ENCODE measurements at regions not wholly inside any gene's neighbourhood (a gene's known extent, or its start where the extent isn't known, plus 50 kb on each side); places are given as distances from the start of the nearest gene placed in this dataset.

- ChIA-PET POLR2A (no interaction called here), CTCF (interaction anchor here (0.6 kb wide), 2 partner anchors 149 to 652 kb away, joined by 3 to 4 read pairs; no protein-coding TSS in a partner anchor)
- TF ChIP-seq CTBP1 (IDR thresholded peaks at IDR 0.05; ENCODE audit: borderline replicate concordance) (no peak), PKNOX1 (IDR thresholded peaks at IDR 0.05) (no peak), TARDBP (IDR thresholded peaks at IDR 0.05) (no peak), FOXM1 (IDR thresholded peaks at IDR 0.05; ENCODE audit: borderline replicate concordance) (no peak), LEF1 (IDR thresholded peaks at IDR 0.05; ENCODE audit: borderline replicate concordance) (no peak), NFRKB (IDR thresholded peaks at IDR 0.05) (no peak), ZNF384 (IDR thresholded peaks at IDR 0.05) (no peak), L3MBTL2 (conservative IDR thresholded peaks at IDR 0.05) (no peak)
- DNase-seq (ENCODE audit: extremely low spot score): no peak
These were observed 260.9 kb downstream of the BMP4 start for GRCh38 chr14:53695692-53696214.

DNA sequence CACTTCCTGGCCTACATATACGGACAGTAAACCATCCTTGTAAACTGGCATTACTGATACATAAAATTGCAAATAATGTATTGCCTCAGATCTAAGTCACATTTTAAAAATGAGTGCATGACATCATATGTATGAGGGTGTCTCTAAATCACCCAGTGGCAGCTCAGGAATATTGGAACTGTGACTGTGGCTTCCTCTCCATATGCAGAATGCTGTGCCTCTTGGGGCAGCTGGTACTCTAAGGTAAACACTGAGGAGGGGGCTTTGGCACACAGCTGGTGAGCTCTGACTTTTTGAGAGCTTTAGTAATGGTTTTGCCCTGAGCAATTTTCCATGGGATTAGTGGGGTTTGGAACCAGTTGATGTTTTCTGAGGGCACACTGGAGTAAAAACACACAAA is 263.7 kb downstream of the BMP4 start:
- POLR2A ChIA-PET: no interaction called here
- no peak for DNase-seq (ENCODE audit: extremely low spot score)
- CTCF ChIA-PET: no interaction called here
- TF ChIP-seq FOXA1 (IDR thresholded peaks at IDR 0.05) (no peak), TARDBP (IDR thresholded peaks at IDR 0.05) (no peak), LEF1 (IDR thresholded peaks at IDR 0.05; ENCODE audit: borderline replicate concordance) (no peak), FOXK2 (IDR thresholded peaks at IDR 0.05) (no peak), SUZ12 (IDR thresholded peaks at IDR 0.05) (no peak), BHLHE40 (IDR thresholded peaks at IDR 0.05; ENCODE audit: borderline replicate concordance) (no peak), HDGF (IDR thresholded peaks at IDR 0.05; ENCODE audit: borderline replicate concordance) (no peak), NFRKB (IDR thresholded peaks at IDR 0.05) (no peak), ELF4 (IDR thresholded peaks at IDR 0.05) (no peak)

DNA sequence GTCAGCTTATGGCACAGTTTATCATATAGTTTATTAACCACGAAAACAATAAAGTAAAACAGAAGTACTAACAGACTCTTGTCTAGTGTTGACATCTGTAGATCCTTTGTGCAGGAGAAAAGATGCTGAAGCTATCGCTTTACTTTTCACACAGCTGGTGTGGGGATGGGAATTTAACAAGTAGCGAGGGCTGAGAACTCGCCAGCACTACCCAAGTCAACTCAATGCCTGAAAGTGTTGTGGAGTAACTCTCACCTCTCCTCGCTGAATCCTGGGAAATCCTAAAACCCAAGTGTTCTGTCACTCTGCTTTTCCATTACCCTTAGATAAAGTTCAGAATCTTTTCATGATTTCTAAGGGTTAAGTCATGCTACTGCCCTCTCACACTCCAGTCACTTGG is 264.2 kb downstream of the BMP4 start:
- TF ChIP-seq NFRKB (IDR thresholded peaks at IDR 0.05) (no peak), SUZ12 (IDR thresholded peaks at IDR 0.05) (no peak), SP1 (IDR thresholded peaks at IDR 0.05) (no peak), FOXM1 (IDR thresholded peaks at IDR 0.05; ENCODE audit: borderline replicate concordance) (no peak), TARDBP (IDR thresholded peaks at IDR 0.05) (no peak), FOXK2 (IDR thresholded peaks at IDR 0.05) (no peak)
- ChIA-PET CTCF (no interaction called here), POLR2A (no interaction called here)
- no peak for DNase-seq (ENCODE audit: extremely low spot score)

DNA sequence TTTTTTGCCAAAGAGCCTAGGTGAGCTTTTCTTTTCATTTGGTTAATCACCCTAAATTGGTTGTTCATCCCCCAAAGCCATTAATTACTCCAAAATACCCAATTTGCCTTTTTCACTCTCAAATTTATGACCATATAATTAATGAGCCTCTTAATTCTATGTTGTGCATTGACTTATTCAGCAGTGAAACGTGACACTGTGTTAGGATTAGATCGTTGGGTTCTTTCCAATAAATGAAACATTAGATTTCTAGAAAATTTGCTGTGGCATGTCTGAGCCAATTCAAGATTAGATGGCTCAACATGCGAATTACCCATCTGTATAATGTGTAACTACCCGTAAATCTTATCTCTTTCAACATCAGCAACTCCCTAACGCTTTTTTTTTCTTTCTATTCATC is 273.4 kb downstream of the BMP4 start:
- ChIA-PET POLR2A (no interaction called here), CTCF (interaction anchor here (0.6 kb wide), 1 partner anchor 212 kb away, joined by 3 read pairs; no protein-coding TSS in a partner anchor)
- DNase-seq (ENCODE audit: extremely low spot score): no peak
- TF ChIP-seq FOXA1 (IDR thresholded peaks at IDR 0.05) (no peak), SP1 (IDR thresholded peaks at IDR 0.05) (no peak), FOXK2 (IDR thresholded peaks at IDR 0.05) (no peak), BHLHE40 (IDR thresholded peaks at IDR 0.05; ENCODE audit: borderline replicate concordance) (no peak), FOXM1 (IDR thresholded peaks at IDR 0.05; ENCODE audit: borderline replicate concordance) (no peak), SUZ12 (IDR thresholded peaks at IDR 0.05) (no peak), TARDBP (IDR thresholded peaks at IDR 0.05) (no peak), ELF4 (IDR thresholded peaks at IDR 0.05) (no peak), ZNF384 (IDR thresholded peaks at IDR 0.05) (no peak), LEF1 (IDR thresholded peaks at IDR 0.05; ENCODE audit: borderline replicate concordance) (no peak), L3MBTL2 (conservative IDR thresholded peaks at IDR 0.05) (no peak), ARNT (IDR thresholded peaks at IDR 0.05) (no peak), HDGF (IDR thresholded peaks at IDR 0.05; ENCODE audit: borderline replicate concordance) (no peak), CTBP1 (IDR thresholded peaks at IDR 0.05; ENCODE audit: borderline replicate concordance) (no peak), NFRKB (IDR thresholded peaks at IDR 0.05) (no peak)

DNA sequence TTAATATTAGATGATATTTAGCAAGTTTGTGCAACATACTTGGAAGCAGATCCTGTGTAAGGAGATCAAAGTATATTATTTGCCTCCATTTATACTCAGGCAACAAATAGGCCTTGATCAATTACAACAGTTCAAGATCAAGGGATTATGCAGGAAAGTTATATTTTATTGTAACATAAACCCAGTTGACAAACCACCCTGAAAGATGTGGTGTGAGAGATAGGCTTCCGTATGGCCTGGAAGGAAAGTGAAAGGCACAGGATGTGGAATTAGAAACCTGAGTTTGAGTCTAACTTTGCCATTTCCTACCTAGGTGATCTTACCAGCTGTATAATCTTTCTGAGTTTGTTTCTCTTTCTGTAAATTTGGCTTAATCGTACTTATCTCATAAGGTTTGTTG is 284.1 kb downstream of the BMP4 start:
- ChIA-PET CTCF (no interaction called here), POLR2A (no interaction called here)
- DNase-seq (ENCODE audit: extremely low spot score): no peak
- TF ChIP-seq TARDBP (IDR thresholded peaks at IDR 0.05) (no peak), FOXM1 (IDR thresholded peaks at IDR 0.05; ENCODE audit: borderline replicate concordance) (no peak)

DNA sequence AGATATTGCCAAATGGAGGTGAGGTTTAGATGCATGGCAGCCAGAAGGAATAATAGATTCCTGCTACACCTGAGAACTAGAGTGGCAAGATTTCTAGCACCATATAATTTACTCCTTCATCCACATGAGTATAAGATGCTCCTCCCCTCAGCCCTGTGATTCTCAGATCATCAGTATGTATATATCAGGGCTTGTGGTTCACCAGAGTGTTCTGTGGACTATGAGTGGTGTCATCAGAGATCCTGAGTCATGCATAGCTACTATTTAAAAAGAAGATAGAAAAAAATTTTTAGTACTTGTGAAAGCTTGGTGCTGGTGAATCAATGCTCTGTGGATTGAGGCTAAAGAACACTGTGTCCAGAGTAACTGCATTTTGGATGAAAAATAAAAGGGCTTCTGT is 285.9 kb downstream of the BMP4 start:
- ChIA-PET POLR2A (no interaction called here), CTCF (no interaction called here)
- no peak for DNase-seq (ENCODE audit: extremely low spot score)
- no peak for TF ChIP-seq HDGF (IDR thresholded peaks at IDR 0.05; ENCODE audit: borderline replicate concordance)
- no peak for TF ChIP-seq ARNT (IDR thresholded peaks at IDR 0.05)
- TF ChIP-seq FOXK2 (IDR thresholded peaks at IDR 0.05): no peak
- TF ChIP-seq BHLHE40 (IDR thresholded peaks at IDR 0.05; ENCODE audit: borderline replicate concordance): no peak
- TF ChIP-seq L3MBTL2 (conservative IDR thresholded peaks at IDR 0.05): no peak
- no peak for TF ChIP-seq LEF1 (IDR thresholded peaks at IDR 0.05; ENCODE audit: borderline replicate concordance)
- no peak for TF ChIP-seq ZNF384 (IDR thresholded peaks at IDR 0.05)
- TF ChIP-seq PKNOX1 (IDR thresholded peaks at IDR 0.05): no peak
- TF ChIP-seq ELF4 (IDR thresholded peaks at IDR 0.05): no peak
- no peak for TF ChIP-seq FOXA1 (IDR thresholded peaks at IDR 0.05)
- no peak for TF ChIP-seq TARDBP (IDR thresholded peaks at IDR 0.05)
- no peak for TF ChIP-seq FOXM1 (IDR thresholded peaks at IDR 0.05; ENCODE audit: borderline replicate concordance)
- no peak for TF ChIP-seq CTBP1 (IDR thresholded peaks at IDR 0.05; ENCODE audit: borderline replicate concordance)
- no peak for TF ChIP-seq NFRKB (IDR thresholded peaks at IDR 0.05)
- no peak for TF ChIP-seq SP1 (IDR thresholded peaks at IDR 0.05)
- TF ChIP-seq SUZ12 (IDR thresholded peaks at IDR 0.05): no peak

- DNase-seq (ENCODE audit: extremely low spot score): no peak
- POLR2A ChIA-PET: no interaction called here
- CTCF ChIA-PET: no interaction called here
These were observed 287.7 kb downstream of the BMP4 start for GRCh38 chr14:53668897-53669296.

More at GRCh38 chr14:53668897-53669296, 287.7 kb downstream of the BMP4 start:
- no peak for TF ChIP-seq ARNT (IDR thresholded peaks at IDR 0.05)
- TF ChIP-seq ELF4 (IDR thresholded peaks at IDR 0.05): no peak
- TF ChIP-seq CTBP1 (IDR thresholded peaks at IDR 0.05; ENCODE audit: borderline replicate concordance): no peak
- no peak for TF ChIP-seq PKNOX1 (IDR thresholded peaks at IDR 0.05)
- no peak for TF ChIP-seq ZNF384 (IDR thresholded peaks at IDR 0.05)
- no peak for TF ChIP-seq NFRKB (IDR thresholded peaks at IDR 0.05)

Data from HEK293T (cell line).